A549 (cell line): ENCODE measurements at regions not wholly inside any gene's neighbourhood (a gene's known extent, or its start where the extent isn't known, plus 50 kb on each side); places are given as distances from the start of the nearest gene placed in this dataset.

Source experiments
- ATAC-seq, 2 experiments: fragments of 200-7000 bp in 1 of 2; fragments of >200 bp in 1 of 2; cut with Nextera tagmentation in 1 of 2; cut with Tn5 transposase in 1 of 2; 3 replicates each; pipeline versions ENCODE4 v1.8.0 to v1.9.1; 2018 to 2020; ENCODE audit warnings: mild to moderate bottlenecking in 1 of 2, moderate library complexity in 1 of 2
- CTCF ChIA-PET: fragments of 300-600 bp; sonication (Branson Sonifier 250); formaldehyde crosslinking; extraction: SDS; loops from one replicate; lab custom pipeline; 2021; ENCODE audit warnings: antibody characterized with exemption, inconsistent platforms; lab: Yijun Ruan, JAX
- POLR2A ChIA-PET: fragments of 350-600 bp; formaldehyde crosslinking; extraction: SDS; loops from one replicate; lab custom pipeline; 2021; ENCODE audit warnings: antibody characterized with exemption, inconsistent platforms; lab: Yijun Ruan, JAX
- DNase-seq, 2 experiments: peaks; one replicate each; pipeline versions ENCODE4 v3.0.0 to v3.0.0-alpha.2; 2011 to 2016; ENCODE audit warnings: low read depth in 1 of 2, low spot score in 1 of 2
- FAIRE-seq: peaks from 2 replicates; lab custom pipeline; 2011; peaks lifted over from hg19 to GRCh38; lab: Jason Lieb, UNC
- H3K27ac ChIP-seq, 2 experiments: fragments of >200 bp; sonication (Bioruptor Twin); formaldehyde crosslinking; 3 replicates each; pipeline ENCODE4 v1.5.1; 2016 to 2017
- H3K4me1 ChIP-seq: fragments of >200 bp; sonication (Bioruptor Twin); formaldehyde crosslinking; 3 replicates; pipeline ENCODE4 v1.6.1; 2016
- H3K4me2 ChIP-seq: fragments of >200 bp; sonication (Bioruptor Twin); formaldehyde crosslinking; 3 replicates; pipeline ENCODE4 v1.6.1; 2016
- H3K4me3 ChIP-seq: fragments of >200 bp; sonication (Bioruptor Twin); formaldehyde crosslinking; 3 replicates; pipeline ENCODE4 v1.5.1; 2016
- H3K9me3 ChIP-seq: fragments of >200 bp; sonication (Bioruptor Twin); formaldehyde crosslinking; 3 replicates; pipeline ENCODE4 v1.6.1; 2016
- CBX8 ChIP-seq: fragments of 200-600 bp; sonication (generic); IDR thresholded peaks from 2 replicates; pipeline ENCODE4 v1.6.1; 2016
- CHD2 ChIP-seq: fragments of 150-350 bp; IDR thresholded peaks from 2 replicates; pipeline ENCODE4 v1.6.1; 2014; ENCODE audit warnings: low read length; ENCODE audit not compliant: partially characterized antibody
- EHF ChIP-seq: fragments of 250-450 bp; sonication (Bioruptor Pico); IDR thresholded peaks from 2 replicates; pipeline ENCODE4 v1.5.0; 2020; ENCODE audit warnings: mild to moderate bottlenecking
- EP300 ChIP-seq, 2 experiments: fragments of >200 bp; sonication (Bioruptor Twin); formaldehyde crosslinking; IDR thresholded peaks; 2 replicates in 1 of 2; 3 replicates in 1 of 2; pipeline ENCODE4 v1.6.1; 2016 to 2017
- ESRRA ChIP-seq: fragments of 150-350 bp; IDR thresholded peaks from 2 replicates; pipeline ENCODE4 v1.6.1; 2014; ENCODE audit warnings: mild to moderate bottlenecking, low read length, borderline replicate concordance
- FOSB ChIP-seq: fragments of 250-450 bp; sonication (Bioruptor Pico); IDR thresholded peaks from 2 replicates; pipeline ENCODE4 v1.5.0; 2020; ENCODE audit warnings: mild to moderate bottlenecking, moderate library complexity
- FOSL2 ChIP-seq, 2 experiments: fragments of 450-650 bp in 1 of 2; fragments of >200 bp in 1 of 2; sonication (Bioruptor Twin) in 1 of 2; formaldehyde crosslinking; IDR thresholded peaks; 2 replicates each; pipeline versions ENCODE4 v1.5.0 to v1.6.1; 2016 to 2020; ENCODE audit warnings: mild to moderate bottlenecking in 1 of 2, moderate library complexity in 1 of 2
- GATA3 ChIP-seq: IDR thresholded peaks from 2 replicates; pipeline ENCODE4 v1.6.1; 2012; ENCODE audit warnings: borderline replicate concordance
- HDAC2 ChIP-seq: fragments of 200-600 bp; sonication (generic); IDR thresholded peaks from 2 replicates; pipeline ENCODE4 v1.6.1; 2016
- HEYL ChIP-seq: fragments of 250-450 bp; sonication (Bioruptor Pico); IDR thresholded peaks from 2 replicates; pipeline ENCODE4 v1.8.0; 2021; ENCODE audit warnings: mild to moderate bottlenecking, moderate library complexity
- HOXA7 ChIP-seq: fragments of 250-450 bp; sonication (Bioruptor Pico); IDR thresholded peaks from 2 replicates; pipeline ENCODE4 v1.5.0; 2020; ENCODE audit warnings: mild to moderate bottlenecking, moderate library complexity
- HOXB13 ChIP-seq: fragments of 250-450 bp; sonication (Bioruptor Pico); IDR thresholded peaks from 2 replicates; pipeline ENCODE4 v1.5.0; 2020; ENCODE audit warnings: low read depth, mild to moderate bottlenecking, moderate library complexity
- KDM1A ChIP-seq: fragments of 200-600 bp; sonication (generic); IDR thresholded peaks from 2 replicates; pipeline ENCODE4 v1.6.1; 2016; ENCODE audit warnings: low read depth, mild to moderate bottlenecking
- KDM5A ChIP-seq: fragments of 200-600 bp; sonication (generic); IDR thresholded peaks from 2 replicates; pipeline ENCODE4 v1.6.1; 2016; ENCODE audit warnings: antibody characterized with exemption, mild to moderate bottlenecking
- MYC ChIP-seq: IDR thresholded peaks from 2 replicates; pipeline ENCODE4 v1.6.1; 2012; ENCODE audit warnings: mild to moderate bottlenecking, inconsistent platforms, low read length, improper control_type of control experiment, borderline replicate concordance
- NPAS2 ChIP-seq: fragments of 250-450 bp; sonication (Bioruptor Pico); IDR thresholded peaks from 2 replicates; pipeline ENCODE4 v1.8.0; 2022; ENCODE audit warnings: mild to moderate bottlenecking, moderate library complexity, borderline replicate concordance
- NR3C1 ChIP-seq: fragments of >200 bp; sonication (Bioruptor Twin); formaldehyde crosslinking; IDR thresholded peaks from 3 replicates; pipeline ENCODE4 v1.6.1; 2017
- PHF8 ChIP-seq: fragments of 200-600 bp; sonication (generic); IDR thresholded peaks from 2 replicates; pipeline ENCODE4 v1.6.1; 2016; ENCODE audit warnings: low read depth, mild to moderate bottlenecking, antibody characterized with exemption, moderate library complexity, borderline replicate concordance
- POLR2A ChIP-seq: IDR thresholded peaks from 2 replicates; pipeline ENCODE4 v1.6.1; 2012; ENCODE audit warnings: mild to moderate bottlenecking, low read length
- RARB ChIP-seq: fragments of 250-450 bp; sonication (Bioruptor Pico); IDR thresholded peaks from 2 replicates; pipeline ENCODE4 v1.8.0; 2021; ENCODE audit warnings: mild to moderate bottlenecking, moderate library complexity
- RFX5 ChIP-seq: fragments of 450-650 bp; IDR thresholded peaks from 2 replicates; pipeline ENCODE4 v1.7.1; 2014; ENCODE audit warnings: antibody characterized with exemption, mild to moderate bottlenecking, moderate library complexity
- ZFP36 ChIP-seq: fragments of 450-650 bp; IDR thresholded peaks from 2 replicates; pipeline ENCODE4 v1.6.1; 2014; ENCODE audit warnings: borderline replicate concordance; ENCODE audit not compliant: partially characterized antibody
- ZNF302 ChIP-seq: fragments of 250-450 bp; sonication (Bioruptor Pico); IDR thresholded peaks from 2 replicates; pipeline ENCODE4 v1.9.0; 2021; ENCODE audit warnings: inconsistent platforms, mild to moderate bottlenecking, moderate library complexity
- ZSCAN20 ChIP-seq: fragments of 250-450 bp; sonication (Bioruptor Pico); IDR thresholded peaks from 2 replicates; pipeline ENCODE4 v1.8.0; 2022; ENCODE audit warnings: mild to moderate bottlenecking, moderate library complexity
- WGBS: methylation state at CpG from one replicate; pipeline ENCODE4 v1.1.6; 2017; ENCODE audit errors: missing lambda C conversion rate; 5-methylcytosine and 5-hydroxymethylcytosine counted together
- TF ChIP-seq, protein P1 (sequence below): fragments of >200 bp; sonication (Bioruptor Twin); formaldehyde crosslinking; IDR thresholded peaks from 2 replicates; pipeline ENCODE4 v1.6.1; 2016
- TF ChIP-seq, protein P2 (sequence below): IDR thresholded peaks from 2 replicates; pipeline ENCODE4 v1.6.1; 2012; ENCODE audit warnings: low read depth, borderline replicate concordance
- TF ChIP-seq, protein P3 (sequence below): IDR thresholded peaks from 2 replicates; pipeline ENCODE4 v1.6.1; 2012
- TF ChIP-seq, protein P4 (sequence below): IDR thresholded peaks from 2 replicates; pipeline ENCODE4 v1.6.1; 2012

DNA sequence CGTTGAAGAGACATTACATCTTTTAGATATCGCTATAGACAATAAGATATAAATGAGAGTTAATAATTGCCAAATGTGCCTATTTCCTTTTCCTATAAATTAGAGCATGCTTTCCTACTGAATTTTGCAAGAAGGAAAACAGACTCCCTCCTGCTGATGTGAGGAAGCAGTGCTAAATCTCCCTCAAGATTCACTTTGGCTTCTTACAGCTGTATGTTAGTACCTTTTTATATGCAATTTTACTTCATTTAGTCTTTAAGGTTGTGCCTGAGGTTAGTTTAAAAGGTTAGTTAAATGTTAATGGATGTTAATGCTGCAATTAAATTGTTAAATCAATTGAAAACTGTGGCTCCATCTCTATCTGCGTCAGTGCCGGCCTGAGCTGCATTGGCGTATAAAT, 728.8 kb downstream of the NR2F2 start:
- no peak overlapping the region for H3K4me2 ChIP-seq
- CTCF ChIA-PET: no interaction called here
- 42% methylated on average over 5 of the region's 5 CpGs for WGBS
- no peak overlapping the region for H3K27ac ChIP-seq
- no peaks in the 10 kb centered on the region for H3K4me1 ChIP-seq
- FAIRE-seq: no peak
- DNase-seq: no peak
- ATAC-seq: no peak
- no peak overlapping the region for H3K4me3 ChIP-seq
- POLR2A ChIA-PET: no interaction called here
- TF ChIP-seq ESRRA: no peak
- TF ChIP-seq NR3C1: no peak
- TF ChIP-seq PHF8: no peak
- TF ChIP-seq, protein P1, sequence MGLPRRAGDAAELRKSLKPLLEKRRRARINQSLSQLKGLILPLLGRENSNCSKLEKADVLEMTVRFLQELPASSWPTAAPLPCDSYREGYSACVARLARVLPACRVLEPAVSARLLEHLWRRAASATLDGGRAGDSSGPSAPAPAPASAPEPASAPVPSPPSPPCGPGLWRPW: no peak
- TF ChIP-seq HOXB13: no peak
- no peak for TF ChIP-seq POLR2A
- TF ChIP-seq CHD2: no peak
- TF ChIP-seq ZNF302 (CRISPR knock-in tag): no peak
- no peak for TF ChIP-seq MYC
- TF ChIP-seq CBX8: no peak
- TF ChIP-seq ZFP36: no peak
- TF ChIP-seq FOSL2 (IDR thresholded peaks at IDR 0.05): no peak
- TF ChIP-seq FOSL2 (CRISPR knock-in tag; IDR thresholded peaks at IDR 0.05): no peak
- TF ChIP-seq FOSB (CRISPR knock-in tag): no peak
- TF ChIP-seq HOXA7 (CRISPR knock-in tag): no peak
- TF ChIP-seq ZSCAN20: no peak
- no peaks in the 10 kb centered on the region for H3K9me3 ChIP-seq

DNA sequence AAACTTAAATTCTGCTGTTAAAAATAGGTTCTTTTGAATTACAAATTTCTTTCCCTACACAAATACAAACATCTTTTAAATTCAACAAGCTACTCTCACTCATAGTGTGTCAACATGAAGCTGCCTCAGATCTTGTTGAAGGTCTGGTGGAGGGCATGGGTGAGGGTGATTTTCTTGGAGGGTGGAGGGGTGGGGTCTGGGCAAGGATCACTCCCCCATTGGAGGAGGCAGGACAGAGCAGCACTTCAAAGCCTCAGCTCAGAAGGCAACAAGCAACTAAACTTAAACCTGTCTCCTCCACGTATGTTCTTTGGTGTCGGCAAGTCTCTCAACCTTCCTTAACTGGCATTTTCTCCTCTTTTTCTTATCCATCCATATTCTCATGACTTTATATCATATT, 730.9 kb downstream of the NR2F2 start:
- H3K27ac ChIP-seq: no peak overlapping the region
- WGBS: 26% methylated on average over 2 of the region's 2 CpGs
- DNase-seq: no peak
- TF ChIP-seq EHF (CRISPR knock-in tag): no peak
- no peak for TF ChIP-seq KDM1A
- TF ChIP-seq, protein P2, sequence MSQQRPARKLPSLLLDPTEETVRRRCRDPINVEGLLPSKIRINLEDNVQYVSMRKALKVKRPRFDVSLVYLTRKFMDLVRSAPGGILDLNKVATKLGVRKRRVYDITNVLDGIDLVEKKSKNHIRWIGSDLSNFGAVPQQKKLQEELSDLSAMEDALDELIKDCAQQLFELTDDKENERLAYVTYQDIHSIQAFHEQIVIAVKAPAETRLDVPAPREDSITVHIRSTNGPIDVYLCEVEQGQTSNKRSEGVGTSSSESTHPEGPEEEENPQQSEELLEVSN: no peak
- no peak for TF ChIP-seq GATA3
- TF ChIP-seq, protein P3, sequence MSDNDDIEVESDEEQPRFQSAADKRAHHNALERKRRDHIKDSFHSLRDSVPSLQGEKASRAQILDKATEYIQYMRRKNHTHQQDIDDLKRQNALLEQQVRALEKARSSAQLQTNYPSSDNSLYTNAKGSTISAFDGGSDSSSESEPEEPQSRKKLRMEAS: no peak
- no peak for TF ChIP-seq KDM5A
- TF ChIP-seq RARB (CRISPR knock-in tag): no peak
- TF ChIP-seq, protein P4, sequence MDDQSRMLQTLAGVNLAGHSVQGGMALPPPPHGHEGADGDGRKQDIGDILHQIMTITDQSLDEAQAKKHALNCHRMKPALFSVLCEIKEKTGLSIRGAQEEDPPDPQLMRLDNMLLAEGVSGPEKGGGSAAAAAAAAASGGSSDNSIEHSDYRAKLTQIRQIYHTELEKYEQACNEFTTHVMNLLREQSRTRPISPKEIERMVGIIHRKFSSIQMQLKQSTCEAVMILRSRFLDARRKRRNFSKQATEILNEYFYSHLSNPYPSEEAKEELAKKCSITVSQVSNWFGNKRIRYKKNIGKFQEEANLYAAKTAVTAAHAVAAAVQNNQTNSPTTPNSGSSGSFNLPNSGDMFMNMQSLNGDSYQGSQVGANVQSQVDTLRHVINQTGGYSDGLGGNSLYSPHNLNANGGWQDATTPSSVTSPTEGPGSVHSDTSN: no peak
- no peak for TF ChIP-seq RFX5
- no peak for TF ChIP-seq EP300 (IDR thresholded peaks at IDR 0.05)
- no peak for TF ChIP-seq FOSL2 (IDR thresholded peaks at IDR 0.05)
- TF ChIP-seq FOSL2 (CRISPR knock-in tag; IDR thresholded peaks at IDR 0.05): no peak
- no peak for TF ChIP-seq NPAS2 (CRISPR knock-in tag)
- TF ChIP-seq HDAC2: no peak
- no peak for TF ChIP-seq HEYL
- TF ChIP-seq ESRRA: no peak
- no peaks in the 10 kb centered on the region for H3K4me1 ChIP-seq
- POLR2A ChIA-PET: no interaction called here
- H3K4me2 ChIP-seq: no peak overlapping the region
- CTCF ChIA-PET: no interaction called here
- no peak for ATAC-seq
- H3K9me3 ChIP-seq: no peaks in the 10 kb centered on the region
- no peak overlapping the region for H3K4me3 ChIP-seq
- FAIRE-seq: no peak
